Keratinocyte (primary cell): ENCODE measurements at regions not wholly inside any gene's neighbourhood (a gene's known extent, or its start where the extent isn't known, plus 50 kb on each side); places are given as distances from the start of the nearest gene placed in this dataset.

Experiments
- DNase-seq: peaks from one replicate; pipeline ENCODE4 v3.0.0-alpha.2; 2011; ENCODE audit warnings: low read depth, missing footprints, low spot score
- FAIRE-seq: peaks from 2 replicates; lab custom pipeline; 2011; peaks lifted over from hg19 to GRCh38; lab: Jason Lieb, UNC
- H2AFZ ChIP-seq: 2 replicates; pipeline ENCODE4 v1.6.0; 2012; ENCODE audit warnings: low read length, control low read depth, inconsistent platforms; ENCODE audit not compliant: control insufficient read depth
- H3K27ac ChIP-seq: 2 replicates; pipeline ENCODE4 v1.5.1; 2011; ENCODE audit warnings: low read length; ENCODE audit not compliant: control insufficient read depth, insufficient read depth
- H3K27me3 ChIP-seq: 3 replicates; pipeline ENCODE4 v1.6.0; 2011; ENCODE audit warnings: low read length; ENCODE audit not compliant: control insufficient read depth, insufficient read depth; ENCODE audit errors: extremely low read depth
- H3K36me3 ChIP-seq, 2 experiments: 2 replicates in 1 of 2; 3 replicates in 1 of 2; pipeline ENCODE4 v1.5.1; 2011; ENCODE audit warnings: low read length in 2 of 2, mild to moderate bottlenecking in 1 of 2; ENCODE audit not compliant: control insufficient read depth in 2 of 2, insufficient read depth in 2 of 2; ENCODE audit errors: extremely low read depth in 1 of 2
- H3K4me1 ChIP-seq: 3 replicates; pipeline ENCODE4 v1.5.1; 2011; ENCODE audit warnings: low read length; ENCODE audit not compliant: control insufficient read depth, insufficient read depth; ENCODE audit errors: extremely low read depth
- H3K4me2 ChIP-seq: 3 replicates; pipeline ENCODE4 v1.6.0; 2011; ENCODE audit warnings: low read depth, low read length; ENCODE audit not compliant: control insufficient read depth, insufficient read depth; ENCODE audit errors: extremely low read depth
- H3K4me3 ChIP-seq, 3 experiments: fragments of 200-600 bp in 1 of 3; sonication (generic) in 1 of 3; 2 replicates in 2 of 3; 3 replicates in 1 of 3; pipeline ENCODE4 v1.5.1; 2011 to 2016; ENCODE audit warnings: low read length in 3 of 3, mild to moderate bottlenecking in 3 of 3, control low read depth in 2 of 3, inconsistent platforms in 1 of 3, low read depth in 1 of 3, mixed read lengths in 1 of 3, mixed run types in 1 of 3, moderate library complexity in 1 of 3; ENCODE audit not compliant: control insufficient read depth in 2 of 3, insufficient read depth in 2 of 3; ENCODE audit errors: extremely low read depth in 1 of 3
- H3K79me2 ChIP-seq: 2 replicates; pipeline ENCODE4 v1.6.0; 2012; ENCODE audit warnings: low read length; ENCODE audit not compliant: control insufficient read depth, insufficient read depth
- H3K9ac ChIP-seq: 3 replicates; pipeline ENCODE4 v1.6.0; 2011; ENCODE audit warnings: low read length; ENCODE audit not compliant: control insufficient read depth, insufficient read depth; ENCODE audit errors: extremely low read depth
- H3K9me1 ChIP-seq: 3 replicates; pipeline ENCODE4 v1.6.0; 2011; ENCODE audit warnings: low read length; ENCODE audit not compliant: control insufficient read depth, insufficient read depth; ENCODE audit errors: extremely low read depth
- H3K9me3 ChIP-seq: 2 replicates; pipeline ENCODE4 v1.5.1; 2012; ENCODE audit warnings: low read depth, low read length; ENCODE audit not compliant: control insufficient read depth
- H4K20me1 ChIP-seq: 3 replicates; pipeline ENCODE4 v1.6.0; 2011; ENCODE audit warnings: low read length; ENCODE audit not compliant: control insufficient read depth, insufficient read depth; ENCODE audit errors: extremely low read depth
- EZH2 ChIP-seq: IDR thresholded peaks from one replicate; pipeline ENCODE4 v1.6.1; 2012; ENCODE audit warnings: inconsistent platforms, mild to moderate bottlenecking, low read length, moderate library complexity
- dilution Hi-C: fragments of 300-500 bp; cut with MboI; formaldehyde crosslinking; loops from one replicate; pipeline ENCODE4 v1.7.0; 2020; ENCODE audit warnings: low sequenced_read_pairs; ENCODE audit not compliant: extremely low pct_ligation_motif_present
- TF ChIP-seq, protein P1 (sequence below), 3 experiments: IDR thresholded peaks in 1 of 3; conservative IDR thresholded peaks in 1 of 3; optimal IDR thresholded peaks in 1 of 3; 2 replicates in 2 of 3; 3 replicates in 1 of 3; pipeline versions ENCODE3 to v1.5.1; 2011; ENCODE audit warnings: low read length in 3 of 3, mild to moderate bottlenecking in 3 of 3, moderate library complexity in 2 of 3, control low read depth in 1 of 3, inconsistent platforms in 1 of 3; ENCODE audit not compliant: insufficient read depth in 2 of 3; ENCODE audit errors: extremely low read depth in 1 of 3

DNA sequence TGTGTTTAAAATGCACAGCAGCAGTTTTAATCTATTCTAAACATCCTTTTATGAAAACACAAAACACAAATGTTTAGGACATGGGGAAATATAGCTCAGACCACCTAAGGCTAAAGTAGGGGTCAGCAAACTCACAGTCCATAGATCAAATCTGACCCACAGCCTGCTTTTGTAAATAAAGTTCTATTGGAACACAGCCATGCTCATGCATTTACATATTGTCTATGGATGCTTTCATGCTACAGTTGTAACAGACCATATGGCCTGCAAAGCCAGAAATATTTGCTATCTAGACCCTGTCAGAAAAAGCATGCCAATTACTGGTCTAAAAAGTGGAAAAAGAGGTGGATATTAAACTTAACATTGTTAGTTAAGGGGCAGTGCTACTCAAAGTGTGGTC is 1105.4 kb upstream of the KLHL29 start:
- dilution Hi-C loops = no loop called here

DNA sequence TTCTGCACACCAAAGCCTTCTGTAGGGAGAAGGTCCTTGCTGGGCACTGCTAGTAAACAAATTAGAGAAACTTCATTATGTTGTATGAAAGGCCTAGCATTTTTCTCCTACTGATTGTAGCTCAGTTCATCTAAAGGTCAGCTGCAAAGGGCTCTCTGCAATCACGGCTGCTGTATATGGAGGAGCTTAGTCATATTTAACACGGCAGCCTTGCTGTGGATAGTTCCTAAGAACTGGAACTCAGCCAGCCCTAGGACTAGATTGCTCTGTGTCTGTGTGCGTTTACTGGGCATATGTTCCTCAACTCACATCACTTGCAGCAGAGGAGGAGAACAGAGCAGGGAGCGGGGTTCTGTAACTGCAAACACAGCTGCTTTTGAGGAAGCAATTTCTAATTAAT is 1103.9 kb upstream of the KLHL29 start:
- Histone ChIP-seq H3K27me3 (no peaks in the 10 kb centered on the region), H3K36me3 (no peaks in the 10 kb centered on the region), H3K4me3 (no peak overlapping the region), H3K27ac (no peak overlapping the region), H3K9ac (no peak overlapping the region), H3K4me1 (no peaks in the 10 kb centered on the region), H3K9me1 (no peaks in the 10 kb centered on the region), H3K79me2 (no peaks in the 10 kb centered on the region), H2AFZ (no peak overlapping the region), H4K20me1 (no peaks in the 10 kb centered on the region), H3K4me2 (no peak overlapping the region), H3K9me3 (no peaks in the 10 kb centered on the region)
- FAIRE-seq (no peak), DNase-seq (no peak)
- dilution Hi-C loops = no loop called here
- no peak for TF ChIP-seq EZH2
- TF ChIP-seq, protein P1, sequence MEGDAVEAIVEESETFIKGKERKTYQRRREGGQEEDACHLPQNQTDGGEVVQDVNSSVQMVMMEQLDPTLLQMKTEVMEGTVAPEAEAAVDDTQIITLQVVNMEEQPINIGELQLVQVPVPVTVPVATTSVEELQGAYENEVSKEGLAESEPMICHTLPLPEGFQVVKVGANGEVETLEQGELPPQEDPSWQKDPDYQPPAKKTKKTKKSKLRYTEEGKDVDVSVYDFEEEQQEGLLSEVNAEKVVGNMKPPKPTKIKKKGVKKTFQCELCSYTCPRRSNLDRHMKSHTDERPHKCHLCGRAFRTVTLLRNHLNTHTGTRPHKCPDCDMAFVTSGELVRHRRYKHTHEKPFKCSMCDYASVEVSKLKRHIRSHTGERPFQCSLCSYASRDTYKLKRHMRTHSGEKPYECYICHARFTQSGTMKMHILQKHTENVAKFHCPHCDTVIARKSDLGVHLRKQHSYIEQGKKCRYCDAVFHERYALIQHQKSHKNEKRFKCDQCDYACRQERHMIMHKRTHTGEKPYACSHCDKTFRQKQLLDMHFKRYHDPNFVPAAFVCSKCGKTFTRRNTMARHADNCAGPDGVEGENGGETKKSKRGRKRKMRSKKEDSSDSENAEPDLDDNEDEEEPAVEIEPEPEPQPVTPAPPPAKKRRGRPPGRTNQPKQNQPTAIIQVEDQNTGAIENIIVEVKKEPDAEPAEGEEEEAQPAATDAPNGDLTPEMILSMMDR (optimal IDR thresholded peaks at IDR 0.05 in 1 of 3, IDR thresholded peaks at IDR 0.05 in 1 of 3, conservative IDR thresholded peaks at IDR 0.05 in 1 of 3; ENCODE audit: extremely low read depth in 1 of 3, insufficient read depth in 2 of 3, low read length in 3 of 3) = no peak

More for the DNA sequence above, 1105.4 kb upstream of the KLHL29 start:
- H3K4me1 ChIP-seq = no peaks in the 10 kb centered on the region
- FAIRE-seq (no peak), DNase-seq (no peak)
- H3K9ac ChIP-seq = no peak overlapping the region
- H2AFZ ChIP-seq = no peak overlapping the region
- H3K4me3 ChIP-seq = no peak overlapping the region
- no peaks in the 10 kb centered on the region for H3K9me1 ChIP-seq
- TF ChIP-seq, protein P1 (optimal IDR thresholded peaks at IDR 0.05 in 1 of 3, IDR thresholded peaks at IDR 0.05 in 1 of 3, conservative IDR thresholded peaks at IDR 0.05 in 1 of 3; ENCODE audit: extremely low read depth in 1 of 3, insufficient read depth in 2 of 3, low read length in 3 of 3) = no peak
- TF ChIP-seq EZH2 = no peak
- H4K20me1 ChIP-seq = no peaks in the 10 kb centered on the region
- no peaks in the 10 kb centered on the region for H3K9me3 ChIP-seq
- no peak overlapping the region for H3K4me2 ChIP-seq
- H3K27me3 ChIP-seq = no peaks in the 10 kb centered on the region
- no peaks in the 10 kb centered on the region for H3K36me3 ChIP-seq
- H3K79me2 ChIP-seq = no peaks in the 10 kb centered on the region
- no peak overlapping the region for H3K27ac ChIP-seq
